CD14-positive monocyte (primary cell): ENCODE measurements at regions not wholly inside any gene's neighbourhood (a gene's known extent, or its start where the extent isn't known, plus 50 kb on each side); places are given as distances from the start of the nearest gene placed in this dataset.
"Not testable (repeated sequence)": the region's sequence is repeated elsewhere in the genome, so short reads cannot be mapped to it uniquely, and the experiment has no call there.

Source experiments
- DNase-seq, 3 donors: peaks; one replicate each; pipeline ENCODE4 v3.0.0-alpha.2; 2011 to 2022
- H2AFZ ChIP-seq: 2 replicates; pipeline ENCODE4 v1.6.0; 2012; ENCODE audit warnings: mild to moderate bottlenecking, low read depth, low read length, inconsistent platforms; ENCODE audit not compliant: insufficient read depth, poor library complexity, severe bottlenecking
- H3K27ac ChIP-seq, 2 donors: 1 replicate in 1 of 2; 2 replicates in 1 of 2; pipeline ENCODE4 v1.5.1; 2012 to 2013; ENCODE audit warnings: low read length in 2 of 2, control low read depth in 1 of 2, inconsistent platforms in 1 of 2, low read depth in 1 of 2, mild to moderate bottlenecking in 1 of 2
- H3K27me3 ChIP-seq, 2 donors: one replicate each; pipeline versions ENCODE4 v1.6.0 to v1.6.1; 2011 to 2013; ENCODE audit warnings: low read length in 2 of 2; ENCODE audit not compliant: control insufficient read depth in 2 of 2, insufficient read depth in 2 of 2
- H3K36me3 ChIP-seq, 2 donors: replicated peaks in 1 of 2; 1 replicate in 1 of 2; 2 replicates in 1 of 2; pipeline versions ENCODE4 v1.5.1 to v1.6.1; 2012 to 2013; ENCODE audit warnings: low read length in 2 of 2, control low read depth in 1 of 2, inconsistent platforms in 1 of 2, mild to moderate bottlenecking in 1 of 2; ENCODE audit not compliant: insufficient read depth in 2 of 2, control insufficient read depth in 1 of 2
- H3K4me1 ChIP-seq, 2 donors: 1 replicate in 1 of 2; 2 replicates in 1 of 2; pipeline versions ENCODE4 v1.5.1 to v1.6.1; 2012 to 2013; ENCODE audit warnings: low read length in 2 of 2, control low read depth in 1 of 2, inconsistent platforms in 1 of 2, mild to moderate bottlenecking in 1 of 2, moderate library complexity in 1 of 2; ENCODE audit not compliant: insufficient read depth in 2 of 2, control insufficient read depth in 1 of 2
- H3K4me2 ChIP-seq: replicated peaks from 2 replicates; pipeline ENCODE3; 2012; ENCODE audit warnings: low read length, moderate library complexity, mild to moderate bottlenecking; ENCODE audit not compliant: poor library complexity, severe bottlenecking; ENCODE audit errors: extremely low read depth
- H3K4me3 ChIP-seq, 3 experiments: fragments of 200-600 bp in 1 of 3; sonication (generic) in 1 of 3; replicated peaks in 1 of 3; 1 replicate in 2 of 3; 2 replicates in 1 of 3; pipeline ENCODE4 v1.5.1; 2011 to 2013; ENCODE audit warnings: low read length in 3 of 3, mild to moderate bottlenecking in 3 of 3, control low read depth in 2 of 3, low read depth in 2 of 3, inconsistent platforms in 1 of 3, moderate library complexity in 1 of 3
- H3K79me2 ChIP-seq: 2 replicates; pipeline ENCODE4 v1.6.0; 2012; ENCODE audit warnings: mild to moderate bottlenecking, control low read depth, inconsistent platforms, low read length, moderate library complexity; ENCODE audit not compliant: insufficient read depth
- H3K9ac ChIP-seq: 2 replicates; pipeline ENCODE4 v1.6.0; 2017; ENCODE audit warnings: low read length, mild to moderate bottlenecking; ENCODE audit not compliant: insufficient read depth, poor library complexity, severe bottlenecking
- H3K9me3 ChIP-seq, 2 donors: replicated peaks in 1 of 2; 1 replicate in 1 of 2; 2 replicates in 1 of 2; pipeline versions ENCODE4 v1.5.1 to v1.6.1; 2012 to 2013; ENCODE audit warnings: low read length in 2 of 2, control low read depth in 1 of 2; ENCODE audit not compliant: control insufficient read depth in 1 of 2, insufficient read depth in 1 of 2
- H4K20me1 ChIP-seq: 2 replicates; pipeline ENCODE4 v1.6.0; 2012; ENCODE audit warnings: mild to moderate bottlenecking, low read length, control low read depth, moderate library complexity; ENCODE audit not compliant: insufficient read depth
- H3K27ac Mint-ChIP-seq, 7 donors: one replicate each; pipeline ENCODE4 v1.8.0; 2020; ENCODE audit warnings: mild to moderate bottlenecking in 7 of 7, mixed read lengths in 7 of 7, moderate library complexity in 6 of 7, inconsistent platforms in 2 of 7
- H3K27me3 Mint-ChIP-seq, 3 donors: one replicate each; pipeline ENCODE4 v1.8.0; 2021 to 2022; ENCODE audit warnings: low read depth in 3 of 3, mild to moderate bottlenecking in 3 of 3, mixed read lengths in 3 of 3, moderate library complexity in 3 of 3, inconsistent platforms in 1 of 3
- H3K36me3 Mint-ChIP-seq, 2 donors: one replicate each; pipeline ENCODE4 v1.8.0; 2020; ENCODE audit warnings: mixed read lengths in 2 of 2, inconsistent platforms in 1 of 2, mild to moderate bottlenecking in 1 of 2
- H3K4me1 Mint-ChIP-seq: one replicate; pipeline ENCODE4 v1.8.0; 2020; ENCODE audit warnings: mild to moderate bottlenecking, mixed read lengths
- H3K4me3 Mint-ChIP-seq, 2 donors: one replicate each; pipeline ENCODE4 v1.8.0; 2020; ENCODE audit warnings: mild to moderate bottlenecking in 2 of 2, mixed read lengths in 2 of 2, moderate library complexity in 1 of 2
- H3K9me3 Mint-ChIP-seq, 7 donors: one replicate each; pipeline ENCODE4 v1.8.0; 2020 to 2022; ENCODE audit warnings: mixed read lengths in 7 of 7, mild to moderate bottlenecking in 6 of 7, moderate library complexity in 6 of 7, inconsistent platforms in 2 of 7
- WGBS: methylation state at CpG from one replicate; pipeline ENCODE4 v1.1.5; 2013; ENCODE audit warnings: missing lambda C conversion rate; ENCODE audit not compliant: insufficient coverage; 5-methylcytosine and 5-hydroxymethylcytosine counted together
- intact Hi-C, 2 donors: fragments of 100-400 bp; cut with micrococcal nuclease; formaldehyde crosslinking; loops; one replicate each; pipeline versions ENCODE4 v1.15.0 to v1.15.1; 2023
- TF ChIP-seq, protein P1 (sequence below): fragments of 200-600 bp; IDR thresholded peaks from one replicate; pipeline ENCODE4 v1.8.0; 2022; ENCODE audit warnings: antibody characterized with exemption, mild to moderate bottlenecking

DNA sequence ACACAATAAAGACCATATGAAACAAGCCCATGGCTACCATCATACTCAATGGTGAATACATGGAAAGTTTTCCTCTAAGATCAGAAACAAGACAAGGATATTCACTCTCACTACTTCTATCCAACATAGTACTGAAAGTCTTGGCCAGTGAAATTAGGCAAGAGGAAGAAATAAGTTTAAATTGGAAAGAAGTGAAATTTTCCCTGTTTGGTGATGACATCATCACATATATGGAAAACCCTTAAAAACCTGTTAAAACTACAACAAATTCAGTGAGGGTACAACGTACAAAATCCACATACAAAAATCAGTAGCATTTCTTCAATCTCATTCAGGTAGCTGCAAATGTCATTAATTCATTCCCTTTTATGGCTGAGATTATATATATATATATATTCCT is 164.0 kb upstream of the IRS4 start:
- Histone ChIP-seq H4K20me1 (no peaks in the 10 kb centered on the region), H3K4me3 (no peak overlapping the region), H3K9me3 (peaks cover 0 to 11% of the 10 kb centered on the region in 2 donors), H3K36me3 (no peaks in the 10 kb centered on the region), H3K79me2 (no peaks in the 10 kb centered on the region), H3K27ac (no peak overlapping the region), H3K4me1 (no peaks in the 10 kb centered on the region), H2AFZ (no peak overlapping the region), H3K9ac (no peak overlapping the region), H3K4me2 (no peak overlapping the region), H3K27me3 (no peaks in the 10 kb centered on the region)
- Mint-ChIP-seq H3K4me1 (no peaks in the 10 kb centered on the region), H3K27ac (no peak overlapping the region), H3K9me3 (peaks cover 0 to 17% (median 6%) of the 10 kb centered on the region in 7 donors), H3K4me3 (no peak overlapping the region), H3K27me3 (peaks cover 0 to 2% (median 0%) of the 10 kb centered on the region in 3 donors), H3K36me3 (no peaks in the 10 kb centered on the region)
- TF ChIP-seq, protein P1, sequence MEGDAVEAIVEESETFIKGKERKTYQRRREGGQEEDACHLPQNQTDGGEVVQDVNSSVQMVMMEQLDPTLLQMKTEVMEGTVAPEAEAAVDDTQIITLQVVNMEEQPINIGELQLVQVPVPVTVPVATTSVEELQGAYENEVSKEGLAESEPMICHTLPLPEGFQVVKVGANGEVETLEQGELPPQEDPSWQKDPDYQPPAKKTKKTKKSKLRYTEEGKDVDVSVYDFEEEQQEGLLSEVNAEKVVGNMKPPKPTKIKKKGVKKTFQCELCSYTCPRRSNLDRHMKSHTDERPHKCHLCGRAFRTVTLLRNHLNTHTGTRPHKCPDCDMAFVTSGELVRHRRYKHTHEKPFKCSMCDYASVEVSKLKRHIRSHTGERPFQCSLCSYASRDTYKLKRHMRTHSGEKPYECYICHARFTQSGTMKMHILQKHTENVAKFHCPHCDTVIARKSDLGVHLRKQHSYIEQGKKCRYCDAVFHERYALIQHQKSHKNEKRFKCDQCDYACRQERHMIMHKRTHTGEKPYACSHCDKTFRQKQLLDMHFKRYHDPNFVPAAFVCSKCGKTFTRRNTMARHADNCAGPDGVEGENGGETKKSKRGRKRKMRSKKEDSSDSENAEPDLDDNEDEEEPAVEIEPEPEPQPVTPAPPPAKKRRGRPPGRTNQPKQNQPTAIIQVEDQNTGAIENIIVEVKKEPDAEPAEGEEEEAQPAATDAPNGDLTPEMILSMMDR: no peak
- DNase-seq: no peak
- no CpG with 5 or more reads among the region's 1 CpG for WGBS
- intact Hi-C loops: no loop called here

DNA sequence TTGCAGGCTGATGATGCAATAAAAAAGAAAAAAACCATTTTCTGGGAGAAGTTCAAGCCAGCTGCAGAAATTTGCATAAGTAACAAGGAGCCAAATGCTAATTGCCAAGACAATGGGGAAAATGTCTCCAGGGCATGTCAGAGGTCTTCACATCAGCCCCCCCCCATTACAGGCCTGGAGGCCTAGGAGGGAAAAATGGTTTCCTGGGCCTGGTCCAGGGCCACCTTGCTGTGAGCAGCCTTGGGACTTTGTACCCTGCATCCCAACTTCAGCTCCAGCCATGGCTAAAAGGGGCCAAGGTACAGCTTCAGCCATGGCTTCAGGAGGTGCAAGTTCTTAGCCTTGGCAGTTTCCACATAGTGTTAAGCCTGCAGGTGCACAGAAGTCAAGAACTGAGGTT is 160.0 kb upstream of the IRS4 start:
- H3K4me3 Mint-ChIP-seq, H3K27ac Mint-ChIP-seq: not testable (repeated sequence)

More for the DNA sequence above, 160.0 kb upstream of the IRS4 start:
- H3K9ac ChIP-seq, H3K4me1 Mint-ChIP-seq, H3K27me3 Mint-ChIP-seq, intact Hi-C loops, H3K4me3 ChIP-seq, H4K20me1 ChIP-seq, DNase-seq, H3K4me1 ChIP-seq, H3K79me2 ChIP-seq, H3K27ac ChIP-seq, H3K4me2 ChIP-seq, H2AFZ ChIP-seq, H3K27me3 ChIP-seq, H3K36me3 ChIP-seq, H3K36me3 Mint-ChIP-seq: not testable (repeated sequence)
- H3K9me3 ChIP-seq: peaks cover 13 to 20% of the 10 kb centered on the region in 2 donors
- peaks cover 8 to 28% (median 14%) of the 10 kb centered on the region in 7 donors for H3K9me3 Mint-ChIP-seq
